B cell (primary cell): ENCODE measurements at regions not wholly inside any gene's neighbourhood (a gene's known extent, or its start where the extent isn't known, plus 50 kb on each side); places are given as distances from the start of the nearest gene placed in this dataset.
A peak's percentile ranks its signal among the peaks of the same experiment; 100 is the strongest.
"Not testable (repeated sequence)": the region's sequence is repeated elsewhere in the genome, so short reads cannot be mapped to it uniquely, and the experiment has no call there.

Source experiments
- ATAC-seq: fragments of 200-7000 bp; cut with Tn5 transposase; one replicate; pipeline ENCODE4 v1.10.0; 2021; ENCODE audit warnings: low read depth, mild to moderate bottlenecking, moderate number of reproducible peaks, moderate library complexity
- CTCF ChIA-PET: fragments of 350-600 bp; sonication (Branson Sonifier 250); formaldehyde crosslinking; loops from one replicate; lab custom pipeline; 2021; ENCODE audit warnings: antibody characterized with exemption, inconsistent platforms; lab: Charles Lee
- POLR2A ChIA-PET: fragments of 350-600 bp; sonication (Branson Sonifier 250); formaldehyde crosslinking; loops from one replicate; lab custom pipeline; 2021; ENCODE audit warnings: antibody characterized with exemption; lab: Charles Lee
- DNase-seq: peaks from one replicate; pipeline ENCODE4 v3.0.0; 2013
- H2AFZ ChIP-seq: 2 replicates; pipeline ENCODE4 v1.6.1; 2012; ENCODE audit warnings: mild to moderate bottlenecking, low read depth, low read length; ENCODE audit not compliant: insufficient read depth, poor library complexity, severe bottlenecking
- H3K27ac ChIP-seq, 2 donors: 1 replicate in 1 of 2; 2 replicates in 1 of 2; pipeline ENCODE4 v1.5.1; 2012 to 2013; ENCODE audit warnings: low read length in 2 of 2, mild to moderate bottlenecking in 2 of 2, moderate library complexity in 1 of 2
- H3K27me3 ChIP-seq, 4 experiments: fragments of 200-600 bp in 1 of 4; sonication (generic) in 1 of 4; replicated peaks in 1 of 4; 1 replicate in 2 of 4; 2 replicates in 2 of 4; pipeline versions ENCODE4 v1.6.1 to v1.7.0; 2013 to 2016; ENCODE audit warnings: low read length in 3 of 4, mild to moderate bottlenecking in 2 of 4, mixed read lengths in 1 of 4, moderate library complexity in 1 of 4; ENCODE audit not compliant: insufficient read depth in 4 of 4, control insufficient read depth in 3 of 4; ENCODE audit errors: control extremely low read depth in 1 of 4
- H3K36me3 ChIP-seq, 2 experiments: replicated peaks in 1 of 2; 1 replicate in 1 of 2; 2 replicates in 1 of 2; pipeline versions ENCODE4 v1.6.1 to v1.7.1; 2013; ENCODE audit warnings: low read length in 1 of 2; ENCODE audit not compliant: insufficient read depth in 2 of 2, control insufficient read depth in 1 of 2; ENCODE audit errors: control extremely low read depth in 1 of 2, extremely low read depth in 1 of 2
- H3K4me1 ChIP-seq, 2 donors: fragments of 200-600 bp in 1 of 2; sonication (generic) in 1 of 2; 1 replicate in 1 of 2; 2 replicates in 1 of 2; pipeline versions ENCODE4 v1.5.1 to v1.6.1; 2013 to 2017; ENCODE audit warnings: low read length in 2 of 2; ENCODE audit not compliant: control insufficient read depth in 2 of 2, insufficient read depth in 2 of 2
- H3K4me2 ChIP-seq: replicated peaks from 2 replicates; pipeline ENCODE3; 2012; ENCODE audit warnings: mild to moderate bottlenecking, low read depth, low read length; ENCODE audit not compliant: poor library complexity, severe bottlenecking
- H3K4me3 ChIP-seq, 5 experiments: fragments of 200-600 bp in 1 of 5; sonication (generic) in 1 of 5; 1 replicate in 3 of 5; 2 replicates in 2 of 5; pipeline versions ENCODE4 v1.5.1 to v1.7.0; 2011 to 2016; ENCODE audit warnings: low read length in 4 of 5, mild to moderate bottlenecking in 4 of 5, low read depth in 2 of 5, control low read depth in 1 of 5, moderate library complexity in 1 of 5; ENCODE audit not compliant: insufficient read depth in 1 of 5; ENCODE audit errors: control extremely low read depth in 1 of 5, extremely low read depth in 1 of 5
- H3K79me2 ChIP-seq: fragments of 200-600 bp; sonication (generic); one replicate; pipeline ENCODE4 v1.6.0; 2016; ENCODE audit warnings: low read length; ENCODE audit not compliant: control insufficient read depth, insufficient read depth
- H3K9ac ChIP-seq: fragments of 200-600 bp; sonication (generic); 2 replicates; pipeline ENCODE4 v1.6.1; 2017; ENCODE audit warnings: mild to moderate bottlenecking, low read length, moderate library complexity
- H3K9me3 ChIP-seq, 3 donors: one replicate each; pipeline versions ENCODE4 v1.6.1 to v1.7.1; 2013; ENCODE audit warnings: low read length in 2 of 3; ENCODE audit not compliant: control insufficient read depth in 2 of 3, insufficient read depth in 1 of 3; ENCODE audit errors: control extremely low read depth in 1 of 3
- H4K20me1 ChIP-seq: 2 replicates; pipeline ENCODE4 v1.6.0; 2012; ENCODE audit warnings: mild to moderate bottlenecking, low read length; ENCODE audit not compliant: insufficient read depth, control insufficient read depth, poor library complexity, severe bottlenecking
- H3K27ac Mint-ChIP-seq: one replicate; pipeline ENCODE4 v1.8.0; 2021; ENCODE audit warnings: mixed read lengths
- H3K27me3 Mint-ChIP-seq: one replicate; pipeline ENCODE4 v1.8.0; 2021; ENCODE audit warnings: mixed read lengths
- H3K4me1 Mint-ChIP-seq: one replicate; pipeline ENCODE4 v1.8.0; 2021; ENCODE audit warnings: mixed read lengths
- H3K4me3 Mint-ChIP-seq: one replicate; pipeline ENCODE4 v1.8.0; 2021; ENCODE audit warnings: mixed read lengths
- H3K9me3 Mint-ChIP-seq: one replicate; pipeline ENCODE4 v1.8.0; 2022; ENCODE audit warnings: mixed read lengths; ENCODE audit not compliant: insufficient read depth
- CTCF ChIP-seq: fragments of 200-600 bp; IDR thresholded peaks from one replicate; pipeline ENCODE4 v1.8.0; 2022; ENCODE audit warnings: antibody characterized with exemption, mild to moderate bottlenecking
- EZH2 ChIP-seq: IDR thresholded peaks from 2 replicates; pipeline ENCODE4 v1.6.1; 2012; ENCODE audit warnings: borderline replicate concordance, low read depth, mild to moderate bottlenecking, moderate library complexity, low read length; ENCODE audit not compliant: insufficient read depth, poor library complexity, severe bottlenecking
- WGBS: methylation state at CpG from one replicate; pipeline ENCODE4 v1.1.5; 2013; ENCODE audit warnings: missing lambda C conversion rate; ENCODE audit not compliant: insufficient coverage; 5-methylcytosine and 5-hydroxymethylcytosine counted together
- intact Hi-C: fragments of 100-400 bp; cut with micrococcal nuclease; formaldehyde crosslinking; loops from one replicate; pipeline ENCODE4 v1.10.0; 2022

GRCh38 chr20:29878281-29878741 lies 1379.2 kb upstream of the DEFB115 start:
- DNase-seq (no peak), ATAC-seq (peak; percentile 53)
- Histone ChIP-seq H3K9me3 (peaks cover 0 to 55% (median 3%) of the 10 kb centered on the region in 3 donors), H3K79me2 (no peaks in the 10 kb centered on the region), H3K27ac (no peak overlapping the region), H3K9ac (no peak overlapping the region), H3K36me3 (no peaks in the 10 kb centered on the region), H3K27me3 (no peaks in the 10 kb centered on the region), H4K20me1 (no peaks in the 10 kb centered on the region), H3K4me2 (no peak overlapping the region), H2AFZ (no peak overlapping the region), H3K4me3 (no peak overlapping the region), H3K4me1 (no peaks in the 10 kb centered on the region)
- Mint-ChIP-seq H3K27me3 (no peaks in the 10 kb centered on the region), H3K4me3 (peak overlapping the region; percentile 57), H3K27ac (peak overlapping the region; percentile 23), H3K4me1 (no peaks in the 10 kb centered on the region), H3K9me3 (peaks cover 18% of the 10 kb centered on the region)
- POLR2A ChIA-PET, result no interaction called here
- TF ChIP-seq CTCF (no peak), EZH2 (no peak)
- 55% methylated on average over 23 of the region's 24 CpGs for WGBS
- CTCF ChIA-PET, result no interaction called here
- intact Hi-C loops, result no loop called here

- Histone ChIP-seq H3K27ac (no peak overlapping the region), H2AFZ (no peak overlapping the region), H3K4me1 (no peaks in the 10 kb centered on the region), H3K9me3 (peaks cover 0 to 52% (median 3%) of the 10 kb centered on the region in 3 donors), H3K79me2 (no peaks in the 10 kb centered on the region), H3K36me3 (no peaks in the 10 kb centered on the region), H3K4me2 (no peak overlapping the region), H3K27me3 (no peaks in the 10 kb centered on the region), H3K9ac (no peak overlapping the region), H4K20me1 (no peaks in the 10 kb centered on the region), H3K4me3 (no peak overlapping the region)
- ATAC-seq (peak; percentile 14), DNase-seq (no peak)
- TF ChIP-seq CTCF (no peak), EZH2 (no peak)
- Mint-ChIP-seq H3K4me3 (no peak overlapping the region), H3K27me3 (no peaks in the 10 kb centered on the region), H3K9me3 (peaks cover 21% of the 10 kb centered on the region), H3K4me1 (no peaks in the 10 kb centered on the region), H3K27ac (no peak overlapping the region)
- ChIA-PET CTCF (no interaction called here), POLR2A (no interaction called here)
- intact Hi-C loops, result no loop called here
- WGBS, result 69% methylated on average over 24 of the region's 24 CpGs
Measured at GRCh38 chr20:29878777-29879442, 1378.6 kb upstream of the DEFB115 start.

- H3K4me3 Mint-ChIP-seq, H3K27ac Mint-ChIP-seq, H3K36me3 ChIP-seq, H3K4me1 ChIP-seq, H3K9ac ChIP-seq, POLR2A ChIA-PET, H3K4me2 ChIP-seq, H3K79me2 ChIP-seq, H3K27me3 Mint-ChIP-seq, H4K20me1 ChIP-seq, H3K4me3 ChIP-seq, intact Hi-C loops, H3K27me3 ChIP-seq, H2AFZ ChIP-seq, H3K27ac ChIP-seq, CTCF ChIA-PET, DNase-seq, H3K4me1 Mint-ChIP-seq, ATAC-seq: not testable (repeated sequence)
- peaks cover 0 to 35% (median 3%) of the 10 kb centered on the region in 3 donors for H3K9me3 ChIP-seq
- peaks cover 23% of the 10 kb centered on the region for H3K9me3 Mint-ChIP-seq
- 67% methylated on average over 1 of the region's 1 CpG for WGBS
Measured at GRCh38 chr20:29881107-29881506, 1376.4 kb upstream of the DEFB115 start.
